ENCODE measurements at regions not wholly inside any gene's neighbourhood (a gene's known extent, or its start where the extent isn't known, plus 50 kb on each side); places are given as distances from the start of the nearest gene placed in this dataset.

GRCh38 chr1:239545466-239545865 is 159.1 kb downstream of the CHRM3 start:
- WGBS (ENCODE audit: low lambda C conversion rate, missing lambda C conversion rate) = 92% methylated on average over 3 of the region's 3 CpGs
- H3K36me3 ChIP-seq (replicated peaks; ENCODE audit: insufficient read depth, low read depth) = no peaks in the 10 kb centered on the region
- H3K79me2 ChIP-seq = no peaks in the 10 kb centered on the region
- no peak overlapping the region for H3K4me2 ChIP-seq
- H3K9me2 ChIP-seq (replicated peaks; ENCODE audit: insufficient read depth) = no peaks in the 10 kb centered on the region
- H3K27ac ChIP-seq = no peak overlapping the region
- H2AFZ ChIP-seq = no peak overlapping the region
- H4K20me1 ChIP-seq (ENCODE audit: insufficient read depth, poor library complexity, severe bottlenecking) = no peaks in the 10 kb centered on the region
- H3K9me3 ChIP-seq (ENCODE audit: low read depth) = no peaks in the 10 kb centered on the region
- TF ChIP-seq CTCF (IDR thresholded peaks at IDR 0.05; ENCODE audit: poor library complexity) (no peak), EZH2phosphoT487 (IDR thresholded peaks at IDR 0.05; ENCODE audit: low read depth, severe bottlenecking, unreplicated experiment) (no peak), EZH2 (IDR thresholded peaks at IDR 0.05; ENCODE audit: borderline replicate concordance) (no peak)
- DNase-seq (ENCODE audit: low spot score) = no peak
- no peaks in the 10 kb centered on the region for H3K27me3 ChIP-seq
- no peaks in the 10 kb centered on the region for H3K4me1 ChIP-seq (ENCODE audit: insufficient read depth)
- no peak overlapping the region for H3K4me3 ChIP-seq

GRCh38 chr1:239547987-239548386 is 161.6 kb downstream of the CHRM3 start:
- H3K9me2 ChIP-seq (replicated peaks; ENCODE audit: insufficient read depth) = no peaks in the 10 kb centered on the region
- no peak overlapping the region for H3K27ac ChIP-seq
- no peaks in the 10 kb centered on the region for H4K20me1 ChIP-seq (ENCODE audit: insufficient read depth, poor library complexity, severe bottlenecking)
- H3K4me3 ChIP-seq = no peak overlapping the region
- no peaks in the 10 kb centered on the region for H3K36me3 ChIP-seq (replicated peaks; ENCODE audit: insufficient read depth, low read depth)
- no peaks in the 10 kb centered on the region for H3K79me2 ChIP-seq
- H2AFZ ChIP-seq = no peak overlapping the region
- no peak for DNase-seq (ENCODE audit: low spot score)
- H3K4me1 ChIP-seq (ENCODE audit: insufficient read depth) = no peaks in the 10 kb centered on the region
- WGBS (ENCODE audit: low lambda C conversion rate, missing lambda C conversion rate) = 88% methylated on average over 2 of the region's 2 CpGs
- no peak overlapping the region for H3K4me2 ChIP-seq
- TF ChIP-seq EZH2phosphoT487 (IDR thresholded peaks at IDR 0.05; ENCODE audit: low read depth, severe bottlenecking, unreplicated experiment) (no peak), CTCF (IDR thresholded peaks at IDR 0.05; ENCODE audit: poor library complexity) (no peak), EZH2 (IDR thresholded peaks at IDR 0.05; ENCODE audit: borderline replicate concordance) (no peak)
- H3K27me3 ChIP-seq = no peaks in the 10 kb centered on the region
- no peaks in the 10 kb centered on the region for H3K9me3 ChIP-seq (ENCODE audit: low read depth)

- H3K79me2 ChIP-seq = no peaks in the 10 kb centered on the region
- no peak overlapping the region for H3K4me3 ChIP-seq
- no peaks in the 10 kb centered on the region for H3K27me3 ChIP-seq
- TF ChIP-seq EZH2 (IDR thresholded peaks at IDR 0.05; ENCODE audit: borderline replicate concordance) (no peak), CTCF (IDR thresholded peaks at IDR 0.05; ENCODE audit: poor library complexity) (no peak), EZH2phosphoT487 (IDR thresholded peaks at IDR 0.05; ENCODE audit: low read depth, severe bottlenecking, unreplicated experiment) (no peak)
- H3K36me3 ChIP-seq (replicated peaks; ENCODE audit: insufficient read depth, low read depth) = no peaks in the 10 kb centered on the region
- H3K9me3 ChIP-seq (ENCODE audit: low read depth) = no peaks in the 10 kb centered on the region
- no peaks in the 10 kb centered on the region for H3K9me2 ChIP-seq (replicated peaks; ENCODE audit: insufficient read depth)
- WGBS (ENCODE audit: low lambda C conversion rate, missing lambda C conversion rate) = 93% methylated on average over 2 of the region's 2 CpGs
- no peaks in the 10 kb centered on the region for H4K20me1 ChIP-seq (ENCODE audit: insufficient read depth, poor library complexity, severe bottlenecking)
- H3K27ac ChIP-seq = no peak overlapping the region
- H2AFZ ChIP-seq = no peak overlapping the region
- H3K4me2 ChIP-seq = no peak overlapping the region
- DNase-seq (ENCODE audit: low spot score) = no peak
- no peaks in the 10 kb centered on the region for H3K4me1 ChIP-seq (ENCODE audit: insufficient read depth)
Observed at GRCh38 chr1:239550178-239550577, 163.8 kb downstream of the CHRM3 start.

- H3K27ac ChIP-seq = no peak overlapping the region
- no peak overlapping the region for H2AFZ ChIP-seq
- no peak for DNase-seq (ENCODE audit: low spot score)
- no peaks in the 10 kb centered on the region for H3K27me3 ChIP-seq
- H3K36me3 ChIP-seq (replicated peaks; ENCODE audit: insufficient read depth, low read depth) = no peaks in the 10 kb centered on the region
- no peak overlapping the region for H3K4me3 ChIP-seq
- 86% methylated on average over 4 of the region's 4 CpGs for WGBS (ENCODE audit: low lambda C conversion rate, missing lambda C conversion rate)
- no peak overlapping the region for H3K4me2 ChIP-seq
- H3K79me2 ChIP-seq = no peaks in the 10 kb centered on the region
- H3K9me3 ChIP-seq (ENCODE audit: low read depth) = no peaks in the 10 kb centered on the region
- TF ChIP-seq EZH2 (IDR thresholded peaks at IDR 0.05; ENCODE audit: borderline replicate concordance) = no peak
- TF ChIP-seq EZH2phosphoT487 (IDR thresholded peaks at IDR 0.05; ENCODE audit: low read depth, severe bottlenecking, unreplicated experiment) = no peak
- no peak for TF ChIP-seq CTCF (IDR thresholded peaks at IDR 0.05; ENCODE audit: poor library complexity)
- H3K4me1 ChIP-seq (ENCODE audit: insufficient read depth) = no peaks in the 10 kb centered on the region
- H3K9me2 ChIP-seq (replicated peaks; ENCODE audit: insufficient read depth) = no peaks in the 10 kb centered on the region
- no peaks in the 10 kb centered on the region for H4K20me1 ChIP-seq (ENCODE audit: insufficient read depth, poor library complexity, severe bottlenecking)
Observed at GRCh38 chr1:239555350-239555749, 169.0 kb downstream of the CHRM3 start.

Measured in hepatocyte (in vitro differentiated cells).